HUES48 (cell line): ENCODE measurements at regions not wholly inside any gene's neighbourhood (a gene's known extent, or its start where the extent isn't known, plus 50 kb on each side); places are given as distances from the start of the nearest gene placed in this dataset.

Experiments
- H3K27ac ChIP-seq: one replicate; pipeline ENCODE4 v1.7.0; 2013; ENCODE audit warnings: low read depth, low read length, inconsistent platforms
- H3K27me3 ChIP-seq: 2 replicates; pipeline ENCODE4 v1.6.1; 2013; ENCODE audit warnings: mild to moderate bottlenecking, low read length; ENCODE audit not compliant: control insufficient read depth, insufficient read depth
- H3K36me3 ChIP-seq: 2 replicates; pipeline ENCODE4 v1.6.1; 2013; ENCODE audit warnings: low read length; ENCODE audit not compliant: control insufficient read depth, insufficient read depth
- H3K4me1 ChIP-seq: 2 replicates; pipeline ENCODE4 v1.6.1; 2013; ENCODE audit warnings: mild to moderate bottlenecking, low read length; ENCODE audit not compliant: control insufficient read depth, insufficient read depth
- H3K4me3 ChIP-seq: 2 replicates; pipeline ENCODE4 v1.5.1; 2013; ENCODE audit warnings: mild to moderate bottlenecking, low read depth, low read length
- H3K9ac ChIP-seq: 2 replicates; pipeline ENCODE4 v1.6.1; 2013; ENCODE audit warnings: mild to moderate bottlenecking, low read depth, low read length, moderate library complexity
- H3K9me3 ChIP-seq: 2 replicates; pipeline ENCODE4 v1.6.1; 2013; ENCODE audit warnings: low read length; ENCODE audit not compliant: control insufficient read depth, insufficient read depth

DNA sequence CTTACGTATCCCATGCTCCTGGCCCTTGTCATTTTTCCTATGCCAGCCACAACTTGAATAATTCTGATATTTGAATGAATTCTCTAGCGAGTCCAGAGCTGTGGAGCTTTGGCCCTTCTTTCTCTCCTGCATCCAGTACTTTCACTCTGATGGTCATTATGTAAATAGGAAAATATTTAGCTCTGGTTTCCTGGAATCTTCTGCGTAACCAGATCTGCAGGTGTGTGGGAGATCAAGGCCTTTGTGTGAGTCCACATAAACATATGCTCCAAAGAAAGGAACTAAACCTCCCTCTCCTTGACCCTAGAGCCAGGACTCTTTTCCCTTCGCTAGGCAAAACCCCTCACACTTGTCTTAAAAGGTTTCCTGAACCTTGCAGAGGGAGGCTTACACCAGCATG, 132.5 kb upstream of the THBS1 start:
- H3K27me3 ChIP-seq = no peaks in the 10 kb centered on the region
- peaks cover 8% of the 10 kb centered on the region; the same call in 1 of the 2 replicates for H3K4me1 ChIP-seq
- H3K9me3 ChIP-seq = no peaks in the 10 kb centered on the region
- H3K27ac ChIP-seq = no peak overlapping the region
- no peak overlapping the region for H3K4me3 ChIP-seq
- no peaks in the 10 kb centered on the region for H3K36me3 ChIP-seq
- no peak overlapping the region for H3K9ac ChIP-seq

DNA sequence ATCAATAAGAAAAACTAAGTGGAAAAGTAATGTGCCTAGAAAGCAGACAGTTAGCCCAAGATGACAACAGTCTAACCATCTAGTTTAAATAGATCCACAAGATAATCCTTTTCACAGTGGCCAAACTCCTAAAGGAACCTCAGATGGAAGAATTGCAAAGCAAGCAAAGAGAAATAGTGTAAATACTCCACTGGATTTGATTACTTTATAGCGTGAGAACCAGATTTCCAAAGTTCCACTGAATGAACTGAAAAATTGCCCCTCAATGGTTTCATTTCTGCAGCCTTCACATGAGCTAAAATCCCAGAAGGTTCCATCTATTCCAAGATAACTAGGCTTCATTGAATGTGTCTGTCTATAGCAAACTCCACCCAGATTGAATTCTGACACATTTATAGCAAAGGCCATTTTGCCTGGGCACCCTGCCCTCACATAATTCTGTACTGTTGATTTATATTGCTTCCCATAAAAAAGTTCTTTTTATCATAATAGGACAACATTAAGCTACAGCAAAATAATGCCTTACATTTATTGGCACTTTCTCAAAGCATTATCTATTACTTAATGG, 129.7 kb upstream of the THBS1 start:
- no peak overlapping the region for H3K27ac ChIP-seq
- no peak overlapping the region for H3K4me3 ChIP-seq
- no peak overlapping the region for H3K9ac ChIP-seq
- no peaks in the 10 kb centered on the region for H3K36me3 ChIP-seq
- H3K27me3 ChIP-seq = no peaks in the 10 kb centered on the region
- peaks cover 8% of the 10 kb centered on the region; the same call in 1 of the 2 replicates for H3K4me1 ChIP-seq
- H3K9me3 ChIP-seq = no peaks in the 10 kb centered on the region

DNA sequence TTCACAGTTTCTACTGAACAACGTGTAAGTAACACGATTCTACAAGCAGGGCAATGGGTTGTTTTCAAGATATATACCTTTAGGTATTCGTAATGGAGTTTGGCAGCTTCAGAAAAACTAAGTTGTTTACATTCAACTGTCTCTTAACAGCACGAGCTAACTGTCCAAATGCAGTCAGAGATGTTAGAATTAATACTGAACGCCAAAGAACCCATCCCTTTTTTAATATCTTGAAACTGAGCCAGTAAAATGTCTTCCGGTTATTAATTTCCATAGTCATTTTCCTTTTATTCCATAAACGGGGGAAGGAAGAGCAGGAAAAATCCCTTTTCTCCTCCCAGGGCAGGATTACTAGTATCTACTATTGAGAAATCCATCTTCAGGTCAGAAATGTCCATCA, 129.0 kb upstream of the THBS1 start:
- peaks cover 8% of the 10 kb centered on the region; the same call in 1 of the 2 replicates for H3K4me1 ChIP-seq
- no peaks in the 10 kb centered on the region for H3K9me3 ChIP-seq
- H3K4me3 ChIP-seq = no peak overlapping the region
- H3K27me3 ChIP-seq = no peaks in the 10 kb centered on the region
- no peak overlapping the region for H3K27ac ChIP-seq
- H3K9ac ChIP-seq = no peak overlapping the region
- no peaks in the 10 kb centered on the region for H3K36me3 ChIP-seq

DNA sequence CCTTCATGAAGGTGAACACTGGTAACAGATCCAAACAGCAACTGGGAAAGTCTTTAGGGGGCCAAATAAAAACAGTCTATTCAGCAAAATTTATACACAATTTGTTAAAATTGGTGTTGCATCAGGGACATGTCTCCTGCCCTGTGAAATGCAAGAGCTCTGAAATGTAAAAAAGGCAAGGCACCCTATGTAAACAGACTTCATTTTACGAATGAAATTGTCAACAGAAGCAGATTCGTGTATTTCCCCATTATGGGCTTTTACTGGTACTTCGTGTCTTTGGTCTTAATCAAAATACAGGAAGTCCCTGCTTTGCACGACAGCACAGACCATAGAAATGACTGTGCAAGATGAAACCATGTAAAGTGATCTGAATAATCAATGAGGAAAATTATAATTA, 127.3 kb upstream of the THBS1 start:
- no peak overlapping the region for H3K9ac ChIP-seq
- H3K27ac ChIP-seq = no peak overlapping the region
- no peaks in the 10 kb centered on the region for H3K36me3 ChIP-seq
- H3K4me1 ChIP-seq = no peaks in the 10 kb centered on the region
- H3K9me3 ChIP-seq = no peaks in the 10 kb centered on the region
- H3K27me3 ChIP-seq = no peaks in the 10 kb centered on the region
- H3K4me3 ChIP-seq = no peak overlapping the region

DNA sequence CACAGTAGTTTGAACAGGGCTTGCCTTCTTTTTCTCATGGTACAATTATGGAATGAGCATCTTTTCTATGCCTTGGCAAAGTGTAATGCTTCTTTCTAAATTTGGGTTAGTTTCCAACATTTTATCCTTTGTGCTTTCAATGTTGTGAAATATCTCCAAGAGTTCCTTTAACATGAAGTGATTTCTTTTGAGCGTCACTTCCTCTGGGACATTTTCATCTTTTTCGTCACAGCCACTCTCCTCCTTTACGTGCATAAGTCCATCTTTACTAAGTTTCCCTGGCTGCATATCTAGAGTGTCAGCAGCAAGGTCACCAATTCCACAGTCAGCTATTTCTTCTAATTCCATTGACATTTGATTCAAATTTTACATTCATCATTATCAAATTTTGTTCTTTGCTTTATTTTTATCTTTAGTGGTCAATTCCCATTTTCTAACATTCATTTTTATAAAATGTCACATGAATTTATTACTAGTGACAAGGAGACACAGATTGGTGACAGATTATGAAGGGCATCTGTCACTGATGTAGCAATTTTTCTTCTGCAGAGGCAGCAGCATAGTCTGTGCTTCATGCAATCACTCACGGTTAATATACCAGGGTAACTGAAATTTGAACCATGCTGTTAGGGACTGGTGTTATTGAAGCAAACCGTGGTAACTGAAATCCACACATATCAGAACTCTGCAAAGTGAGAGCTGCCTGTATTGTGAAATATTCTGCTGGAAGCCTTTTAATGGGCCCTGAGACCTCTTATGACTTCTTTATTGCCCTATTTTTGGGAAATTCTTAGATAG, 126.5 kb upstream of the THBS1 start:
- Histone ChIP-seq H3K9me3 (no peaks in the 10 kb centered on the region), H3K27ac (no peak overlapping the region), H3K4me3 (no peak overlapping the region), H3K36me3 (no peaks in the 10 kb centered on the region), H3K4me1 (no peaks in the 10 kb centered on the region), H3K9ac (no peak overlapping the region), H3K27me3 (no peaks in the 10 kb centered on the region)

DNA sequence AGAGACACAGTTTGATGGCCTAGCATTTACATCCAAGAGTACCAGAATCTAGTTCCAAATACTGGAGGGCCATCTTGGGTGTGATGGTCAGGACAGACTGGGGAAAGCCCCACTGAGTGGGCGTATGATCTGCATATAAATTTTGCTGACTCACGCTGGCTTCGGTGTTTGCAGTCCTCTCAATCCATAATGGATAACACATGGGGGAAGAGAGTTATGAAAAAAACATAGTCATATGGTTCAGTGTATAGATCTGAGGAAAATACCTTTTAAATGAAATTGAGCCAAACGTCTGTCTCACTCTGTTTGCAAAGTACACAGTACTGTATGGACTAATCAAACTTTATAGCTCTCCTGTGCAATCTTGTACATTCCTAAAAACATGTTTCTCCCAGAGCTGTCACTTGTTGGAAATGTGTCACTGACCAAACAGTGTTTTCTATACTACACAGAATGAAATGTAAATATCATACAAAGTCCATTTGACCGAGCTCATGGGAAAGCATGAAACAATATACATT, 125.3 kb upstream of the THBS1 start:
- no peaks in the 10 kb centered on the region for H3K36me3 ChIP-seq
- no peaks in the 10 kb centered on the region for H3K9me3 ChIP-seq
- H3K27me3 ChIP-seq = no peaks in the 10 kb centered on the region
- H3K9ac ChIP-seq = no peak overlapping the region
- no peak overlapping the region for H3K4me3 ChIP-seq
- no peak overlapping the region for H3K27ac ChIP-seq
- H3K4me1 ChIP-seq = no peaks in the 10 kb centered on the region

DNA sequence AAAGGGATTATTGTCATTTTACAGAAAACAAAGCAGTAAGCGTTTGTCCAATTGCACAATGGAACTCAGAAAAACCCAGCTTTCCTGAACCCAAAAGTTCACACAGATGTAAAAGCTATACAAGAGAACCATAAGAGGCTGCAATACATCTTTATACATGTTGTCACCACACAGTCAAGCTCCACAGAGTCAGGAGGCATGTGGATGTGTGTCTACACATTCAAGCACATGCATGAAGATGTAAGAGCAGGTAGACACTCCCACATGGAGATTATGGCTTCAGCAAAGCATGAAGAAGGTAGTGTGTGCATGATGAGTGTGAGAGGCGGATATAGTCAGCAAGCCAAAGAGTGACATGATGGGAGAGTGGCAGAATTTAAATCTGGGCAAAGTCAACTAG, 124.7 kb upstream of the THBS1 start:
- Histone ChIP-seq H3K9ac (no peak overlapping the region), H3K27ac (no peak overlapping the region), H3K36me3 (no peaks in the 10 kb centered on the region), H3K27me3 (no peaks in the 10 kb centered on the region), H3K4me1 (no peaks in the 10 kb centered on the region), H3K9me3 (no peaks in the 10 kb centered on the region), H3K4me3 (no peak overlapping the region)

DNA sequence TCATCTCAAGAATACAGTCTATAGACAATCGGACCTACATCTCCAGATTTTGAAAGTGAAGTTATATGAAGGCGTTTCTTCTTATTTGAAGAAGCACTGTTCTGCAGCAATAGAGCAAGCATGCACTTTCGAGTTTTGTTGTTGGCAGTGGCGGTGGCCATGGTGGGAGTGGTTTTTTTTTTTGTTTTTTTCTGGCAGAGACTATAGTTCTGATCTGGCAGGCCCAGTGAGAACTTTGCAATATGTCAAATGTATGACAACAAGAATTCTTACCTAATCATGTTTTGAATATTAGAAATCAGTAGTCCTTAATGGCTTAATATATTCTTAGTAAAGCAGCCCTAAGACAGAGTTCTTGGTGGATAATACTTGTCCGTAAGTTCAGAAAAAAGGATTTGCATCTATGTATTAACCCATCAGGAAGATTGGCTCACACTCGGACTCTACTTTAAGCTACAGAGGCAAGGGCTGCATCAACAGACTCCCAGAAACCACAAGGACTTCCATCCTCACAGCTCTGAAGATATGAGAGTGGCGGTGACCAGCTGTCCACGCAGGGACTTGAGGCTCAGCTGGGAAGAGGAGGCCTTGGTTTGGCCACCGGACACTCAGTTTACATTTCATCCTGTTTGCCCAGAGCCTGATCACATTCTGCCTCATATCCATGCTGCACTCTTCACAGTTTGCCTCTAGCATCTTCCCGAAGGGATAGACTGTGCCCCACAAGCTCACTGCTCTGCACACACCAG, 124.1 kb upstream of the THBS1 start:
- H3K27ac ChIP-seq = no peak overlapping the region
- no peaks in the 10 kb centered on the region for H3K4me1 ChIP-seq
- no peak overlapping the region for H3K9ac ChIP-seq

DNA sequence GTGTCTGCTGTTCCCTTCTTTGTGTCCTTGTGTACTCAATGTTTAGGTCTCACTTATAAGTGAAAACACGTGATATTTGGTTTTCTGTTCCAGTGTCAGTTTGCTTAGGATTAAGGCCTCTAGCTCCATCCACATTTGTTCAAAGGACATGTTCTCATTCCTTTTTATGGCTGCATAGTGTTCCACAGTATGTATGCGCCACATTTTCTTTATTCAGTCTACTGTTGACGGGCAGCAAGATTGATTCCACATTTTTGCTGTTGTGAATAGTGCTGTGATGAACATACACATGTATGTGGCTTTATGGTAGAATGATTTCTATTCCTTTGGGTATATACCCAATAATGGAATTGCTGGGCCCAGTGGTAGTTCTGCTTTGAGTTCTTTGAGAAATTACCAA, 122.7 kb upstream of the THBS1 start:
- Histone ChIP-seq H3K27ac (no peak overlapping the region), H3K9ac (no peak overlapping the region), H3K27me3 (no peaks in the 10 kb centered on the region), H3K9me3 (no peaks in the 10 kb centered on the region), H3K36me3 (no peaks in the 10 kb centered on the region), H3K4me1 (no peaks in the 10 kb centered on the region), H3K4me3 (no peak overlapping the region)

More for the DNA sequence above, 124.1 kb upstream of the THBS1 start:
- Histone ChIP-seq H3K27me3 (no peaks in the 10 kb centered on the region), H3K36me3 (no peaks in the 10 kb centered on the region), H3K9me3 (no peaks in the 10 kb centered on the region), H3K4me3 (no peak overlapping the region)

DNA sequence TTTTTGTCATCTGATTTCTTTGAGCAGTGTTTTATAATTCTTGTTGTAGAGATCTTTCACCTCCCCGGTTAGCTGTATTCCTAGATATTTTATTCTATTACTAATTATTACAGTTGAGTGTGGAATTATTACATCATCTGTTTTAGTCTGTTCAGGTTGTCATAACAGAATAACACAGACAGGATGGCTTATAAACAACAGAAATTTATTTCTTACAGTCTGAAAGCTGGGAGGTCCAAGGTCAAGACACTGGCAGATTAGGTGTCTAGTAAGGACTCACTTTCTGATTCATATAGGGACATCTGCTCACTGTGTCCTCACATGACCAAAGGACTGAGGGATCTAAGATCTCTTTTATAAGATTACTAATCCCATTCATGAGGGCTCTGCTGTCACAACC, 121.3 kb upstream of the THBS1 start:
- no peaks in the 10 kb centered on the region for H3K36me3 ChIP-seq
- H3K9ac ChIP-seq = no peak overlapping the region
- H3K27me3 ChIP-seq = no peaks in the 10 kb centered on the region
- H3K4me1 ChIP-seq = no peaks in the 10 kb centered on the region
- no peaks in the 10 kb centered on the region for H3K9me3 ChIP-seq
- no peak overlapping the region for H3K4me3 ChIP-seq
- H3K27ac ChIP-seq = no peak overlapping the region

DNA sequence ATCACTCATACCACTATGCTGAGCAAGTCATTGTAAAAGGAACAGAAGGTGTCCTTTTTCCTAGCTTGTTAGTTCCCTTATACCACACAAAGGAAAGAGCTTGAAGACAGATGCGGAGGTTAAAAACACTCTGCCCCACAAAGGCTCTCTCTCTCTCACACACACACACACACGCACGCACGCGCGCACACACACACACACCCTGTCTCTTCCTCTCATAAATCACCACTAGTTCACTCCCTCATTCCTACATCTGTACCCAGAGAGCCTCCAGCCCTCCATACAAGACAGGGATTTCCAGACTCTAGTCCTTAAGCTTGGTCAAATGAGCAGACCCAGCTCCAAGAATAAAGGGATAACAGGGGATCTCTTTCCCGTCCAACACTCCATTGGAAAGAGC, 120.1 kb upstream of the THBS1 start:
- Histone ChIP-seq H3K27me3 (no peaks in the 10 kb centered on the region), H3K4me3 (no peak overlapping the region), H3K27ac (no peak overlapping the region), H3K4me1 (no peaks in the 10 kb centered on the region), H3K36me3 (no peaks in the 10 kb centered on the region), H3K9ac (no peak overlapping the region), H3K9me3 (no peaks in the 10 kb centered on the region)
